Testis (tissue), 2 donors: ENCODE measurements at regions not wholly inside any gene's neighbourhood (a gene's known extent, or its start where the extent isn't known, plus 50 kb on each side); places are given as distances from the start of the nearest gene placed in this dataset.

Source experiments
- POLR2A ChIP-seq: fragments of 450-650 bp; IDR thresholded peaks from one replicate; pipeline ENCODE4 v1.6.1; 2017; ENCODE audit warnings: antibody characterized with exemption, mild to moderate bottlenecking, moderate library complexity
- TF ChIP-seq, protein P1 (sequence below), 3 experiments: fragments of 450-650 bp in 2 of 3; fragments of 200-600 bp in 1 of 3; sonication (generic) in 1 of 3; IDR thresholded peaks; one replicate each; pipeline ENCODE4 v1.5.1; 2016 to 2019; ENCODE audit warnings: antibody characterized with exemption in 3 of 3, mild to moderate bottlenecking in 2 of 3, moderate library complexity in 1 of 3

DNA sequence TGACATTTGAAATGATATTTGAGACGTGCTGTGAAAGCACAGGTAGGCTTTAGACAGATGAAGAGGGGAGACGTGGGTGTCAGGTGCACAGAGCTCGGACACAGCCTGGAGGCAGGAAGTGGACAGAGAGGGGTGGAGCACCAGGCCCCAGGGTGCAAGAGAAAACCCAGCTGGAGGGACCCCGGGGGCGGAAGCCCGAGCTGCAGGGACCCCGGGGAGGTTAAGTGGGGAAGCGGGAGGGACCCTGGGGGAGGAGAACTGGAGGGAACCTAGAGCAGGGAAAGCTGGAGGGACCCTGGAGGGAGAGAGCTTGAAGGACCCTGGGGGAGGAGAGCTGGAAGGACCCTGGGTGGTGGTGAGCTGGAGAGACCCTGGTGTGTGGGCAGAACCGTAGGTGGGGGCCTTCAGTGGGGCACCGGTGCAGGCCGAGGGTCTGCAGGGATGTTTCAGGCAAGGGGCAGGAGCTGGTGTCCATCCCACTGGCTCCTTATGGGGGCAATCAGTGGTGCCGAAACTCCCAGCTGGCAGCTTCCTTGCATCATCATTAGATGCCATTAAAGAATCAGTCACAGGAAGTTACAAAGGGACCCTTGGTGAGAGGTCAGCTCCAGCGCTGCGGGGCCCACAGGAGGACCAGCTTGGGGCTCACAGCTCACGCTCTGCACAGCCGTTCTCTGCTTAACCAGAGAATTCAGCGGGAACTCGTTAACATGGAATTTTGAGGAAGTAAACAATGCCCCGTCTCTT is 246.6 kb downstream of the EIPR1 start:
- TF ChIP-seq, protein P1, sequence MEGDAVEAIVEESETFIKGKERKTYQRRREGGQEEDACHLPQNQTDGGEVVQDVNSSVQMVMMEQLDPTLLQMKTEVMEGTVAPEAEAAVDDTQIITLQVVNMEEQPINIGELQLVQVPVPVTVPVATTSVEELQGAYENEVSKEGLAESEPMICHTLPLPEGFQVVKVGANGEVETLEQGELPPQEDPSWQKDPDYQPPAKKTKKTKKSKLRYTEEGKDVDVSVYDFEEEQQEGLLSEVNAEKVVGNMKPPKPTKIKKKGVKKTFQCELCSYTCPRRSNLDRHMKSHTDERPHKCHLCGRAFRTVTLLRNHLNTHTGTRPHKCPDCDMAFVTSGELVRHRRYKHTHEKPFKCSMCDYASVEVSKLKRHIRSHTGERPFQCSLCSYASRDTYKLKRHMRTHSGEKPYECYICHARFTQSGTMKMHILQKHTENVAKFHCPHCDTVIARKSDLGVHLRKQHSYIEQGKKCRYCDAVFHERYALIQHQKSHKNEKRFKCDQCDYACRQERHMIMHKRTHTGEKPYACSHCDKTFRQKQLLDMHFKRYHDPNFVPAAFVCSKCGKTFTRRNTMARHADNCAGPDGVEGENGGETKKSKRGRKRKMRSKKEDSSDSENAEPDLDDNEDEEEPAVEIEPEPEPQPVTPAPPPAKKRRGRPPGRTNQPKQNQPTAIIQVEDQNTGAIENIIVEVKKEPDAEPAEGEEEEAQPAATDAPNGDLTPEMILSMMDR (IDR thresholded peaks at IDR 0.05), result no peak
- TF ChIP-seq POLR2A, result no peak
